ENCODE measurements at regions not wholly inside any gene's neighbourhood (a gene's known extent, or its start where the extent isn't known, plus 50 kb on each side); places are given as distances from the start of the nearest gene placed in this dataset.

- TF ChIP-seq CTCF (IDR thresholded peaks at IDR 0.05; ENCODE audit: poor library complexity) (no peak), EZH2 (IDR thresholded peaks at IDR 0.05; ENCODE audit: borderline replicate concordance) (no peak)
Observed at GRCh38 chr13:59182241-59182640, 981.5 kb downstream of the DIAPH3 start.

Measured in hepatocyte (in vitro differentiated cells).